Stomach (tissue), 8 donors: ENCODE measurements at regions not wholly inside any gene's neighbourhood (a gene's known extent, or its start where the extent isn't known, plus 50 kb on each side); places are given as distances from the start of the nearest gene placed in this dataset.

ENCODE experiments used
- DNase-seq, 2 donors: peaks; one replicate each; pipeline versions ENCODE4 v3.0.0 to v3.0.0-alpha.2; 2013 to 2019
- H3K27ac ChIP-seq, 5 donors: fragments of 200-600 bp in 4 of 5; sonication (generic) in 4 of 5; one replicate each; pipeline ENCODE4 v1.5.1; 2013 to 2019; ENCODE audit warnings: mild to moderate bottlenecking in 1 of 5, moderate library complexity in 1 of 5
- H3K27me3 ChIP-seq, 3 donors: fragments of 200-600 bp; sonication (generic); one replicate each; pipeline ENCODE4 v1.5.1; 2017 to 2019; ENCODE audit warnings: mixed run types in 1 of 3
- H3K36me3 ChIP-seq, 4 donors: fragments of 200-600 bp; sonication (generic); 1 replicate in 3 of 4; 2 replicates in 1 of 4; pipeline ENCODE4 v1.5.1; 2016 to 2019
- H3K4me1 ChIP-seq, 4 donors: fragments of 200-600 bp; sonication (generic); one replicate each; pipeline ENCODE4 v1.5.1; 2016 to 2019
- H3K4me3 ChIP-seq, 4 donors: fragments of 200-600 bp; sonication (generic) in 3 of 4; one replicate each; pipeline ENCODE4 v1.5.1; 2016 to 2019; ENCODE audit warnings: mild to moderate bottlenecking in 1 of 4
- H3K9me3 ChIP-seq, 4 donors: fragments of 200-600 bp; sonication (generic); one replicate each; pipeline ENCODE4 v1.5.1; 2016 to 2019
- EP300 ChIP-seq: sonication (generic); formaldehyde crosslinking; IDR thresholded peaks from one replicate; pipeline ENCODE4 v1.6.1; 2017; ENCODE audit warnings: antibody characterized with exemption
- POLR2A ChIP-seq, 4 donors: fragments of 450-650 bp; IDR thresholded peaks; one replicate each; pipeline ENCODE4 v1.6.1; 2016; ENCODE audit warnings: antibody characterized with exemption in 4 of 4, control low read depth in 2 of 4, mild to moderate bottlenecking in 1 of 4, moderate library complexity in 1 of 4
- POLR2AphosphoS5 ChIP-seq, 3 donors: sonication (generic); formaldehyde crosslinking; IDR thresholded peaks; one replicate each; pipeline ENCODE4 v1.6.1; 2016; ENCODE audit warnings: antibody characterized with exemption in 3 of 3
- WGBS, 5 donors: extraction: QIAGEN DNeasy Blood & Tissue Kit in 3 of 5; methylation state at CpG; one replicate each; pipeline versions ENCODE4 v1.1.5 to v1.1.7; 2013 to 2018; 5-methylcytosine and 5-hydroxymethylcytosine counted together
- intact Hi-C: fragments of 100-400 bp; cut with DNase I; formaldehyde crosslinking; loops from one replicate; pipeline ENCODE4 v1.15.1; 2023; ENCODE audit warnings: low total_unique reads
- TF ChIP-seq, protein P1 (sequence below), 7 experiments: fragments of 450-650 bp in 4 of 7; fragments of 200-600 bp in 3 of 7; sonication (generic) in 3 of 7; IDR thresholded peaks; one replicate each; pipeline ENCODE4 v1.5.1; 2016 to 2019; ENCODE audit warnings: antibody characterized with exemption in 7 of 7, control low read depth in 2 of 7, mild to moderate bottlenecking in 1 of 7
- donor health status: healthy with polysubstance abuse.
- donor health status: Bipolar disorder and iron deficiency.
- donor health status: healthy.

- Histone ChIP-seq H3K27me3 (no peaks in the 10 kb centered on the region), H3K27ac (no peak overlapping the region), H3K4me3 (no peak overlapping the region), H3K4me1 (no peaks in the 10 kb centered on the region), H3K36me3 (no peaks in the 10 kb centered on the region), H3K9me3 (peaks cover 0 to 7% (median 2%) of the 10 kb centered on the region in 4 donors)
- TF ChIP-seq POLR2A (IDR thresholded peaks at IDR 0.05), result no peak
- no peak for TF ChIP-seq POLR2AphosphoS5 (IDR thresholded peaks at IDR 0.05)
- TF ChIP-seq, protein P1, sequence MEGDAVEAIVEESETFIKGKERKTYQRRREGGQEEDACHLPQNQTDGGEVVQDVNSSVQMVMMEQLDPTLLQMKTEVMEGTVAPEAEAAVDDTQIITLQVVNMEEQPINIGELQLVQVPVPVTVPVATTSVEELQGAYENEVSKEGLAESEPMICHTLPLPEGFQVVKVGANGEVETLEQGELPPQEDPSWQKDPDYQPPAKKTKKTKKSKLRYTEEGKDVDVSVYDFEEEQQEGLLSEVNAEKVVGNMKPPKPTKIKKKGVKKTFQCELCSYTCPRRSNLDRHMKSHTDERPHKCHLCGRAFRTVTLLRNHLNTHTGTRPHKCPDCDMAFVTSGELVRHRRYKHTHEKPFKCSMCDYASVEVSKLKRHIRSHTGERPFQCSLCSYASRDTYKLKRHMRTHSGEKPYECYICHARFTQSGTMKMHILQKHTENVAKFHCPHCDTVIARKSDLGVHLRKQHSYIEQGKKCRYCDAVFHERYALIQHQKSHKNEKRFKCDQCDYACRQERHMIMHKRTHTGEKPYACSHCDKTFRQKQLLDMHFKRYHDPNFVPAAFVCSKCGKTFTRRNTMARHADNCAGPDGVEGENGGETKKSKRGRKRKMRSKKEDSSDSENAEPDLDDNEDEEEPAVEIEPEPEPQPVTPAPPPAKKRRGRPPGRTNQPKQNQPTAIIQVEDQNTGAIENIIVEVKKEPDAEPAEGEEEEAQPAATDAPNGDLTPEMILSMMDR (IDR thresholded peaks at IDR 0.05), result no peak
- TF ChIP-seq EP300, result no peak
- 29 to 40% (median 35%) methylated on average over 3 of the region's 3 CpGs for WGBS, 5 donors
- intact Hi-C loops, result no loop called here
- no peak for DNase-seq
Observed at GRCh38 chr1:220976390-220976789, 97.1 kb downstream of the HLX start.

DNA sequence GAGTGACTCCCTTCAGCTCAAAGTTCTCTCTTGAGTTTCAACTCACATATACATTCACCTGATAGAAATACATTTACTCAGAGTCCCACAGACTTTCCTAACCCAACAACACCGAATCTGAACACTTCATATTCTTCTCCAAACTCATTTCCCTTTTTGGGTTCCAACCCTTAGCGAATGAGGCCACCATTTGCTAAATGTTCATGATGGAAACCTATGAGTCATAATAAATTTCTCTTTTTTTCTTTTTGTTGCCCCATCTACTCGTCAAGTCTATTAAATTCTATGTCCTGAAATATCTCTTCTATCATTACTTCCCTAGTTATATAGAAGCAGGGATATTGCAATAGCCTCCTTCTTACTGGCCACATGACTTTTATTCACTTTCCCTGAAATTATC, 100.1 kb downstream of the HLX start:
- no peak overlapping the region for H3K4me3 ChIP-seq
- H3K27ac ChIP-seq, result no peak overlapping the region
- no peaks in the 10 kb centered on the region for H3K9me3 ChIP-seq
- intact Hi-C loops, result no loop called here
- DNase-seq, result no peak
- no peaks in the 10 kb centered on the region for H3K36me3 ChIP-seq
- no peaks in the 10 kb centered on the region for H3K4me1 ChIP-seq
- TF ChIP-seq EP300, result no peak
- no peak for TF ChIP-seq POLR2AphosphoS5 (IDR thresholded peaks at IDR 0.05)
- no peak for TF ChIP-seq POLR2A (IDR thresholded peaks at IDR 0.05)
- TF ChIP-seq, protein P1 (IDR thresholded peaks at IDR 0.05), result no peak
- WGBS, 5 donors, result 72 to 86% (median 79%) methylated on average over 3 of the region's 3 CpGs
- H3K27me3 ChIP-seq, result peaks cover 0 to 7% (median 0%) of the 10 kb centered on the region in 3 donors

DNA sequence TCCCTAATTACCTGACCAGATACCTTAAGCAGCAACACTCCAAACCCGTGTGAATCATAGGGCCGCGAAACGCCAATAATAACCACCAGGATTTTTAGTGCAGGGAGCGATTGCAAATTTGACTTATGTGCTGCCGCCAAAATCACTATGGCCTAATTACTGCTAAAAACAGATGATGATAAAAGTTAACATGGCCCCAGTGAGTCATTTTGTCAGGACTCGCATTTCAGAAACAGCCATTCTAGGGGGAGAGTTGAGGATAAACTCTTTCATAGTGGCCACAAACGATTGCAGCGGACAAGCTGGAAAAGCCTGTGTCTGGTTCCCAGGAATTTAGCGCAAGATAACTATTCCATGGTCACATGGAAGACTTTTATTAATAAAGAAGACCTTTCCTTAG, 103.4 kb downstream of the HLX start:
- H3K9me3 ChIP-seq, result no peaks in the 10 kb centered on the region
- no peaks in the 10 kb centered on the region for H3K4me1 ChIP-seq
- H3K27ac ChIP-seq, result no peak overlapping the region
- WGBS, 5 donors, result 77 to 87% (median 82%) methylated on average over 10 of the region's 10 CpGs
- no peak overlapping the region for H3K4me3 ChIP-seq
- H3K36me3 ChIP-seq, result no peaks in the 10 kb centered on the region
- peaks cover 0 to 7% (median 0%) of the 10 kb centered on the region in 3 donors for H3K27me3 ChIP-seq
- TF ChIP-seq, protein P1 (IDR thresholded peaks at IDR 0.05), result no peak
- TF ChIP-seq POLR2A (IDR thresholded peaks at IDR 0.05), result no peak
- TF ChIP-seq POLR2AphosphoS5 (IDR thresholded peaks at IDR 0.05), result no peak
- TF ChIP-seq EP300, result no peak
- DNase-seq, result no peak
- intact Hi-C loops, result no loop called here

DNA sequence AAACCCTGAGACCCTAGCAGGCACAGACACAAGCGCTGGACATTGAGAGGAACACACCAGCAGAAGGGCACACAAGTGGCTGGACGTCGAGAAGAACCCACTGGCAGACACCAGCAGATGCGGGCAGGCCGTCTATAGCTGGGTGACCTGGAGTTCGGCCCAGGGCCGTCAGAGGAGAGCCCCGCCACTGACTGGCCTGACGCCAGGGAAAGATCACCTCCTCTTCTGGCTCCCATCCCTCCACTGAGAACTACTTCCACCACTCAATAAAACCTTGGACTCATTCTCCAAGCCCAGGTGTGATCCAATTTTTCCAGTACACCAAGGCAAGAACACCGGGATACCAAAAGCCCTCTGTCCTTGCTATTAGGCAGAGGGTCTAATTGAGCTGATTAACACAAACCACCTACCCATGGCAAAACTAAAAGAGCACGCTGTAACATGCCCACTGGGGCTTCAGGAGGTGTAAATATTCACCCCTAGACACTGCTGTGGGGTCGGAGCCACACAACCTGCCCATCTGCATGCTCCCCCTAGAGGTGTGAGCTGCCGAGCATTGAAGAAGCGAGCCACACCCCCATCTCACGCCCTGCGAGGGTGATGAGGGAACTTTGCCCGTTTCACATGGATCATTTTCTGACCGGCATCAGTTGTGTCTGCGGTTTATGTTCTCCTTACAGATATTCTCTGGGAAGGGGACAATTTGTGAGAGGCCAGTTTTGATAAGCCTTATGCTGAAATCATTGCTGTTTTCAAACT, 104.8 kb downstream of the HLX start:
- H3K36me3 ChIP-seq, result no peaks in the 10 kb centered on the region
- H3K27me3 ChIP-seq, result peaks cover 0 to 7% (median 0%) of the 10 kb centered on the region in 3 donors
- H3K9me3 ChIP-seq, result no peaks in the 10 kb centered on the region
- H3K4me1 ChIP-seq, result no peaks in the 10 kb centered on the region
- TF ChIP-seq, protein P1 (IDR thresholded peaks at IDR 0.05), result no peak
- TF ChIP-seq POLR2AphosphoS5 (IDR thresholded peaks at IDR 0.05) (no peak), EP300 (no peak), POLR2A (IDR thresholded peaks at IDR 0.05) (no peak)
- H3K27ac ChIP-seq, result no peak overlapping the region
- DNase-seq, result no peak
- 61 to 70% (median 69%) methylated on average over 18 to 19 of the region's 19 CpGs for WGBS, 5 donors
- no peak overlapping the region for H3K4me3 ChIP-seq
- intact Hi-C loops, result no loop called here
